Activated gamma-delta T cell treated with anti-CD3 and anti-CD28 coated beads, Interleukin-2, amount 50 U/mL, for 16 hours (primary cell): ENCODE measurements at regions not wholly inside any gene's neighbourhood (a gene's known extent, or its start where the extent isn't known, plus 50 kb on each side); places are given as distances from the start of the nearest gene placed in this dataset.

Source experiments
- DNase-seq: peaks from one replicate; pipeline ENCODE4 v3.0.0-alpha.2; 2020; ENCODE audit warnings: low read depth

DNA sequence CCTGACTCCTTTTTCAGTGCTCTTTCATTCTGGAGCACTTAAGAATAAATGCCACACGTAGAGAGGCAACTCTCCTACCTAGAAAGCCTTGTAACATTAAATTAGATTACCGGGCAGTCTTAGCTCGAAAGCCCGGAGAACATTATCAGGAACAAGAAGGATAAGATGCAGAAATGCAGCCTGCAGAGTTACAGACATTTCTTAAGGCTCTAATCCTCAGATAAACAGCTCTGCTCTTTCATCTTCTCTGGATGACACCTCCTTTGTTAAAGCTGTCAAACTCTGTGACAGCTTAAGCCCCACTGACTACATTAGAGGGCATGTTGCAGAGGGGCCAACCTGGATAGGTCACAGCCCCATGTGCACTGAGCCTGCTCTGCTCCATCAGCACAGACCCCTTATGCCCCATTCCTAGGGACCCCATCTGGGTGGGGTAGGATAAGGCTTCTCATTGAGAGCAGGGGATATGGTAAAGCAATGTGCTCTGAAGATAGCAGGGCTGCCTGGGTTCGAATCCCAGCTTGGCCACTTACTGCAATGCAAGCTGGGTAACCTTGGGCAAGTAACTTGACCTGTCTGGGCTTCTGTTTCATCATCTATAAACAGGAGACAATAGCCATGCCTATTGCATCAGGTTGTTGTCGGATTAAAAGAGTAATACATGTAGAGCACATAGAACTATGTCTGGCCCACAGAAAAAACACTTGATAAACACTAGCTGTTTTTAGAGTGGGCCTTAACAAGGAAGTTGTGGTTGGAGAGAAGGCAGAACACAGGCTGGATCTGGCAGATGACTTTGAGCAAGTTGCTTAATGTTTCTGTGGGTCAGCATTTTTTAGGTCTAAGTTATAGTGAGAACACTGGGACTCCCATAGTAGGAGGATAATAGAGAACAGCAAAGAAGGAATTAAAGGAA is 111.4 kb downstream of the THNSL2 start:
- DNase-seq = no peak

DNA sequence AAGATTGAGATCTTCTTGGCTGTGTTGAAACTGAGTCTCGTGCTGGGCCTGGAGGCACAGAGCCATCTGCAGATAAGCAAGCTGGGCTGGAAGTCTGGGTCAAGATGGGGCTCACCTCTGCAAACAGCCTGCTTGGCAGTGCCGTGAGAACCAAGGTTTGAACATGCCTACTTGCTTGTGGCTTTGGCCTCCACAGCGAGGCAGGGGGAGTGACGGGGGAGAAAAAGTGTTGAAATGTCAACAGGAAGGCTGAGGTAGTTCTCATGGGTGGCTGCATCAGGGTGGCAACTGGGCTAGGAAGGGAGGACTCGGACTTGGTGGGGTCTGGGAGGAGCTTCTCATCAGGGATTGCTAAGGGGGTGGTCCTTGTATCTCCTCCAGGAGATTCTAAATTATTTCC is 99.7 kb downstream of the THNSL2 start:
- no peak for DNase-seq

DNA sequence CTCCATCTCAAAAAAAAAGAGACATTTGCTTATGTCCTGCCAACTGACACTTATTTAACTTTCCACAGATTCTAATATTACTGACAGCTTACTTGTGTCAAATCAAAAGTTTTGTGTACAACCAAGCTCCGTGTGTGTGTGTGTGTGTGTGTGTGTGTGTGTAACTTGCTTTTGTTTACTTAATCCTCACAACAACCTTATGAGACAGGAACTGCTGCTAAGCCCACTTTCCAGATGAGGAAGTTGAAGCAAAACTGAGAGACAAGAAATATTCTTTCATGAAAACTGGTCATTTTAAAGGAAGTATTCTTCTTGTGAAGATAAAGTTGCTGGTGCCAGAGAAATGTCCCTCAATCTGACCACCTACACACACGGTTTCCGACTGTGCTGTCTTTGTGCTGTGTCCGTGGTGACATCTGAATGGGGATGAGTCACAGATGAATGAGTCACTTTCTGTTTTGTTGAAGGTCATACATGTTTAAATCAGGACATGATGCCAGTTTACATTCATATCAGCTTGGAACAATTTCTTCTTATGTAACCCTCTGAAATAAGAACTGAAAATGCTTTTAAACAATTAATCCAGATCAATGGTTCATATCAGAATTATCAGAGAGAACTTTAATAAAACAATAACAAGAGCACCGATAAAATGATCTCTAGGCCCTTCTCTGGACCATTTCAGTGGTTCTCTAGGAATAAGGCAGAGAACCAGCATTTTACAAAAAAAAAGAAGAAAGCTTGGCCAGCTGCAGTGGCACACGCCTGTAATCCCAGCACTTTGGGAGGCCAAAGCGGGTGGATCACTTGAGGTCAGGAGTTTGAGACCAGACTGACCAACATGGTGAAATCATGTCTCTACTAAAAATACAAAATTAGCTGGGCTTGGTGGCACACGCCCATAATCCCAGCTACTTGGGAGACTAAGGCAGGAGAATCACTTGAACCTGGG is 95.5 kb downstream of the THNSL2 start:
- DNase-seq = no peak

DNA sequence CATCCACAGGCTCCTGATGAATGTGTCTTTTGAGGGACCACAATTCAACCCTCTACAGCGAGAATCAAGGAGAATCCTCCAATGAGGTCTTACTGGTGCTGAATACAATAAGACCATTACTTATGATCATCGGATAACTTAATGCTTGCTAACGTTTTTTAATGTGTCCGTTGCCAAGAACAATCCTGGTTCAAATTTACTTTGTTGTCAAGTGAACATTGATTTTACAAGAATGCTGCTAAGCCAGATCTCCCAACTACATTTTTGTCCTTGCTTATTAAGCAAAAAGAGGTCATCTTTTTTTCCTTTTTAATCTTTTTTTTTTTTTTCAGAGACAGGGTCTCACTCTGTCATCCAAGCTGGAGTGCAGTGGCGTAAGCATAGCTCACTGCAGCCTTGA is 93.7 kb downstream of the THNSL2 start:
- DNase-seq = no peak

DNA sequence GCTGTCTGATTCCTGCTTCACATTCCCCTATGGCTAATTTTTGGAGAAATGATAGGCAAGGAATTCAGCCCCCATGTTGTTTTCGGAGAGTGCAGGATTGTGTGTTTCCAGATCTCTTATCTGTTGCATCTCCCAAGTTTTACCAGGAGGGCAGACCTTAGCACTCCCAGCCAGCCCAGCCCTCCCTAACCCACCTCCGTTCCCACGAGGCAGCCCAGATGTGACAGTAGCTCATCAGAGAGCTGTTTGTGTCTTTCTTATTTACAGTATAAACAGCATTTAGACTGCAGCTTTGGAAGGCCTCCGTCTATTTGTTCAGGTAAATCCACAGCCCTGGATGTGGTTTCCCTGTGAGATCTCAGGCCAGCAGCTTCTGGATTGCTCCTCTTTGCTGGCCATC is 91.6 kb downstream of the THNSL2 start:
- DNase-seq = no peak

DNA sequence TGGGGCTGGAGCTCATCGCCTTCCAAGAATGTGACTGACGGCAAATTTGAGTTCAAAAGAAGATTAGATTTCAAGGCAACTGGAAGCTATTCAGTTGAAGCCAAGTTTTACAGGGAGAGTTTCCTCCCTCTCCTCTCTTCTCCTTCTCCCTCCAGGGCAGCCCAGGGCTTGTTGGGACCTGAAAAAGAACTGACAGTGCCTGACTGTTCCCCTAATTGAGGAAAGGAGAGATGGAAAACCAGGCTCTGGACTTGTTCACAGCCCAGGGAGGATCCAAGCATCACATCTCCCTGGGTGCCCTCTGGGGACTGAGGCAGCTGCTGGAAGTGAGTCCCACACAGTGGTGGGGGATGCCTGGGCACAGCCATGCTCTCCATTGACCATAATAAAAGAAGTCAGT is 88.1 kb downstream of the THNSL2 start:
- DNase-seq = no peak

DNA sequence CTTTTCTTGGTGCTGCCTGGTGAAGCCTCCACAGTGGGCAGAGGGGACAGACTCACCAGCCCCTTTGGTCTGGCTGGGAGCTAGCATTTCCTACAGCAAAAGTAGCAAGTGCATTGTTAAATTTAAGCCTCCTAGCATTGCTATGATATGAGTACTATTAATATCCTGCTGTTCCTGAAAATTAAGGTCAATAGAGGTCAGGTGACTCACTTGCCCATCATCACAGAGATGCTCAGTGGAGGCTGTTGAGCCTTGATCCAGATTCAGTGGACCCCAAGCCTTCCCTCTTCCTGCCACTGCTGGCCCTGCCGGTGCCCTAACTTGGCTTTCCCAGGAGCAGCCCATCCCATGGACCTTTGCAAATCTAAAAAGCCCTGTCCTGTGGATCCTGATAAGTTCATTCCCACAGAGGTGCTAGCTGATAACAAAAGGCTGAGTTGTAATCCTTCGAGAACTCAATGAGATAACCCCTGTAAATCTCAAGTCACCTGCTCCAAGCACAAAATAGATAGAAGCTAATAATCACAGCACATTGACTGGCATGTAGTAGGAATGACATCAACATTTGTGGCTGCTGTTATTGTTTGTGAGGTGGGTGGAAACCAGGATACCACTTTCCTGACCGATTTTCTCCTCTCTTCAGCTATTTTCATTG is 84.4 kb downstream of the THNSL2 start:
- DNase-seq = no peak

DNA sequence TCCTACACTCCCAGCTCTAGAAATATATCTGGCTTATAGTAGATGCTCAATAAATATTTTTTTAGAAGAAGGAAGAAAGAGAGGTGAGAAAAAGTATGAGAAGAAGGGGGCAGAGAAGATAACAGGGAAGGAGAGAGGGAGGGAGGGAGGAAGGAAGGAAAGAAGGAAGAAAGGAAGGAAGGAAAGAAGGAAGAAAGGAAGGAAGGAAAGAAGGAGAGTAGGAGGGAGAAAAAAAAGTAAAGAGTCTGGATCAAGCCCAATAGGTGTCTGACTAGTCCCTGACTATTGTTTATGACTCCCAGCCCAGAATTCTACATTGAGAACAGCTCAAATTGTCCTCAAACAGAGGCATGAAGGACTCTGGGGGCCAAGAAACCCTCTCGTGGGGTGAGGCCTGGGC is 83.9 kb downstream of the THNSL2 start:
- no peak for DNase-seq

DNA sequence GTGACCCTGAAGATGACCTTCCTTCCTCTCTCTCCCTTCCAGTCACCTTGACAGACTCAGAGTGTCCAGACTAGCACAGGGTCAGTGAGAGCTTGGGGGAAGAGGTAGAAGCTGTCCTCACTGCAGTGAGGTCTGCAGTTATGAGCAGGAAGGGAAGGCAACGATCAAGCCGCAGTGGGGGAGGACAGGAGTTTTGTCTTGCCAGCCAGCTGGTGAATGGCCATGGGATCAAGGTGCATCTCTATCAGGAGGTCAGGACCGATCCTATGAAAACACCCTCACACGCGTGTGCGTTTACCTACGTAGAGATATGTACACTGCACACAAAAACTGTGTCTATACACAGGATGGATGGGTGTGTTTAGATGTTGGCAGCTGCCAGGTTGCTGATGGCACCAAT is 83.2 kb downstream of the THNSL2 start:
- no peak for DNase-seq

DNA sequence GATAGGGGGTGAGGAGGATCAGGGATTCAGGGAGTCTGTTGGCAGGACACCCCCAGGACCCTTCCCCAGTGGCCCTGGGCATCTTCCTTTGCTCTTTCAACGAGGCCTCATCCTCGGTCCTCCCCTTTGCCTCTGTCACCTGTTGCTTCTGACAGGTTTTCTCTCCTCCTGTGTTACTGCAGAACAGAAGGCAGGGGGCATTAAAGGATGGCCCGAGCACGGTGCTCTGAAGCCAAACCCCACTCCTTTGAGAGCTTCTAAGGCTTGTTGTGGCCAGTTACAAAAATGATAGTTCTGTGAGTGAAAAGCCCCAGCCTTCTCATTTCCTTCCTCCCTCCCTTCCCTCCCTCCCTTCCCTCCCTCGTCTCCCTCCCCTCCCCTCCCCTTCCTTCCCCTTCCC is 82.5 kb downstream of the THNSL2 start:
- no peak for DNase-seq

DNA sequence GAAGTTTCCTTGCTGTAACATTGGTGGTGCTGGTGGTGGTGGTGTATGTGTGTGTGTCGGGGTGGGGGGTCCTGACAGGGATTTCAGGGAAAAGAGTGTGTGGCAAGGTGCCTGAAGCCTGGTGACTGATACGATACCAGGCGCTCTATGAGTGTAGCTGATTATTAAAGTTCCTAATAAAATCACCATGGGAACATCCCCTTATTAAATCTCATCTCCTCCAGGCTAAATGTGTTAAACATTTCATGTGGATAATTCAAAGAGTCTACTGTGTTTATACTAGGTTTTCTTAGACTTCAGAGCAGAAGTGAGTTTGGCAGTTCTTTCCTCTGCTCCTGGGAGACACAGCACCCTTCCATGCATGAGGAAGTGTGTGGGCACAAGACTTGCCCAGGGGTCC is 82.0 kb downstream of the THNSL2 start:
- DNase-seq = no peak

DNA sequence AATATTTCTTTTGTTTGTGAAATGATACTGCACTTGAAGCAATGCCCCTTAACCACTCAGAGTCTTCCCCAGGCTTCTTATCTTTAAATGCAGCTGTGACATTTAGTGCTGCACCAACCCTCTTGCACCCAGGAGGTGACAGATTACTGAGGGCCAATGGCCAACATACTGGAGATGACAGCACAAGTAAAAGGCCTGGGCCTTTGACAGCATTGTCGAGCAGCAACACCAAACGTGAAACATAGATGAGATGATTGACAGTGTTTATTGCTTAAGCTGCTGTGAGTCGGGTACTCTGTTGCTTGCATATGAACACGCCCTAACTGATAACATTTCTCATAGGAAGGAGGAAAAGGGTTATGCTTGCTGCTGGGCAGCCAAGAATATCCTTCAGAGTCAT is 80.3 kb downstream of the THNSL2 start:
- no peak for DNase-seq

DNA sequence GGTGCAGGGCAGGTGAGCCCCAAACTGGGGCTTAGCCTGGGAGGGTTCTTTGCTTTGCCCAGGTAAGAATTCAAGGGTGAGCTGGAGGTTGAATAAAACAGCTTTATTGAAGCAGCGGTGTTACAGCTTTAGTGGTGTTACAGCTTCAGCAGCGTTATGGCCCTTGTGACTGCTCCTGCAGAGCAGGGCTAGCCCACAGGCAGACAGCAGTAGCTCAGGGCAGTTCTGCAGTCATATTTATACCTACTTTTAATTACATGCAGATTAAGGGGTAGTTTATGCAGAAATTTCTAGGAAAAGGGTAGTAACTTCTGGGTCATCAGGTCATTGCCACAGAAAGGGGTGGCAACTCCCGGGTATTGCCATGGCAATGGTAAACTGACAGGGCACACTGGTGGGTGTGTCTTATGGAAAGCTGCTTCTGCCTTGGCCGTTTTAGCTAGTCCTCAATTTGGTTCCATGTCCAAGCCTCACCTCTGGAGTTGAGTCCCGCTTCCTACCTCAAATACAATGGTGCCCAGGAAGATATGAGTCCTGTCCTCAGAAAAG is 78.2 kb downstream of the THNSL2 start:
- DNase-seq = no peak

DNA sequence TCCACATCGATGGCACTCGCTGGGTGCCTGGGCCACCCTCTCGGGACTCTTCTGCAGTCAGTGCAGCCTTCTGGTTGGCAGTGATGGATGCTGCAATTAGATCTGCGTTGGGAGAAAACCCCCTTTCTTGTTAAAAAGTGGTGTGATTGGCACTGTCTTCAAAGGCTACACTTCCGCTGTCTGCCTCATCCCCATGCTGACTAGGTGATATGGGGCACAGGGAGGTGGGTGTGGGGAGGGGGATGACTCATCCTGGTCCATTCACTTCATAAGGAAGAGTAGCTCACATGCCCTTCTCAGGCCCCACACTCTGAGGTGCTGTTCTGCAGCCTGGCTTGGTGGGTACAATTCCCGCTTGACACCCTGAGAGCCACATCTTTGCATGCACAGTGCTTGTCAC is 77.4 kb downstream of the THNSL2 start:
- DNase-seq = no peak

DNA sequence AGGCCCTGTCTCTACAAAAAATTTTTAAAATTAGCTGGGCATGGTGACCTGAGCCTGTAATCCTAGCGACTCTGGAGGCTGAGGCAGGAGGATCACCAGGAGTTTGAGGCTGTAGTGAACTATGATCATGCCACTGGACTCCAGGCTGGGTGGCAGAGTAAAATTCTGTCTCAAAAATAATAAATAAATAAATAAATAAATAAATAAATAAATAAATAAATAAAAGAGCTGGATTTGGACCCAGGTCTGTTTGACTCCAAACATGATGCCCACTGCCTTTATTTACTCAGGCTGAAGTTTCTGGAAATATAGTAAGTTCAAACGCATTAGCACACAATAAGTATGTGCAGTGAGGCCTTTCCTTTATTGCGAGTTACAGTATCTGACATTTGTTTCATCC is 75.0 kb downstream of the THNSL2 start:
- no peak for DNase-seq

DNA sequence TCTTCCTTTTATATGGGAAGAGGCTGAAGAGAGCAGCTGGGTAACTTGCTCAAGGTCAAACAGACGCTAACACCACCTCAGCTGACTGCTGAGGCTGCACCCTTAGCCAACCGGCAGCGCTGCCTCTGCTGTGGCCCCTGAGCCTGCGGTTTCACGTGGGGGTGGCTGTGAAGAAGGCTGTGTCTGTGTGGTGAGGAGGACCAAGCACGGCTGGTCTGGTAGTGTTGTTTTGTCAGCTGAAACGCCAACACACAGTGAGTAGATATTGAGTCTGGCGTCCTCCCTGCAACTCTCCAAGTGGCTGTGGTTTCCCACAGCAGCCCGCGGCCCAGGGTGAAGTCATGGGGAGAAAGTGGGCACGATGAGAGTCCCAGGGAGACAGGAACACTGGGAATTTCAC is 69.6 kb downstream of the THNSL2 start:
- no peak for DNase-seq

DNA sequence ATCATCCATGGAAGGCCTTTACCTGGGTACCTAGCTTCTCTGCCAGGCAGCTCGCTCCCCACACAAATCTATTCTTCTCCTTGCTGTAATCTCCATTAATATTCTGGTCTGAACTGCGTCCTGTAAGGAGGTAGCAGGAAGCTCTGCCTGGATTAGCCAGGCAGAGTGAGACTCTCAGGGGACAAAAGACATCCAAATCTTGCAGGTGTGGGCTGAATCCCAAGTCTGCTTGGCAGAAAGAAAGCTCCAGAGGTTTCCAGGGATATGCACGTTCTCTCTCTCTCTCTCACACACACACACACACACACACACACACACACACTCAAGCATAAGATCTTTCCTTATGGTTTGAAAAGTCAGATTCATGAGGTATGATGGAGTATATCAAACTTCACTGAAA is 66.5 kb downstream of the THNSL2 start:
- no peak for DNase-seq
